Loucy (cell line): ENCODE measurements at regions not wholly inside any gene's neighbourhood (a gene's known extent, or its start where the extent isn't known, plus 50 kb on each side); places are given as distances from the start of the nearest gene placed in this dataset.

ENCODE experiments used
- H2AFZ ChIP-seq: fragments of 200-600 bp; sonication (generic); 2 replicates; pipeline ENCODE4 v1.6.0; 2016; ENCODE audit warnings: antibody characterized with exemption, mild to moderate bottlenecking, low read length, moderate library complexity
- H3F3A ChIP-seq: fragments of 200-600 bp; 2 replicates; pipeline ENCODE4 v1.6.0; 2016; ENCODE audit warnings: antibody characterized with exemption, low read depth, mild to moderate bottlenecking
- H3K27me3 ChIP-seq: fragments of 200-600 bp; sonication (generic); 2 replicates; pipeline ENCODE4 v1.6.1; 2014; ENCODE audit warnings: low read length, mild to moderate bottlenecking; ENCODE audit not compliant: insufficient read depth, poor library complexity, severe bottlenecking
- H3K36me3 ChIP-seq: fragments of 200-600 bp; sonication (generic); 2 replicates; pipeline ENCODE4 v1.6.1; 2016; ENCODE audit warnings: low read length; ENCODE audit not compliant: insufficient read depth
- H3K4me1 ChIP-seq: fragments of 200-600 bp; sonication (generic); 2 replicates; pipeline ENCODE4 v1.5.1; 2014; ENCODE audit warnings: low read length, mild to moderate bottlenecking; ENCODE audit not compliant: insufficient read depth, poor library complexity, severe bottlenecking
- H3K4me2 ChIP-seq: fragments of 200-600 bp; sonication (generic); 2 replicates; pipeline ENCODE4 v1.6.0; 2014; ENCODE audit warnings: antibody characterized with exemption, low read length, low read depth, mild to moderate bottlenecking; ENCODE audit not compliant: poor library complexity, severe bottlenecking
- H3K4me3 ChIP-seq: fragments of 200-600 bp; sonication (generic); 2 replicates; pipeline ENCODE4 v1.5.1; 2014; ENCODE audit warnings: low read length, mild to moderate bottlenecking, mixed read lengths; ENCODE audit not compliant: poor library complexity, severe bottlenecking
- H3K79me2 ChIP-seq: fragments of 200-600 bp; sonication (generic); 2 replicates; pipeline ENCODE4 v1.6.1; 2014; ENCODE audit warnings: low read length; ENCODE audit not compliant: insufficient read depth
- H3K9ac ChIP-seq: fragments of 200-600 bp; sonication (generic); 2 replicates; pipeline ENCODE4 v1.6.0; 2014; ENCODE audit warnings: mild to moderate bottlenecking, low read depth, low read length, moderate library complexity; ENCODE audit not compliant: poor library complexity, severe bottlenecking
- H3K9me2 ChIP-seq: fragments of 200-600 bp; sonication (generic); replicated peaks from 2 replicates; pipeline ENCODE4 v1.6.1; 2016; ENCODE audit warnings: low read depth, low read length, mixed read lengths
- H3K9me3 ChIP-seq: fragments of 200-600 bp; sonication (generic); 2 replicates; pipeline ENCODE4 v1.6.1; 2014; ENCODE audit warnings: mild to moderate bottlenecking, antibody characterized with exemption, low read length, low read depth; ENCODE audit not compliant: insufficient read depth
- H4K20me1 ChIP-seq: fragments of 200-600 bp; sonication (generic); 2 replicates; pipeline ENCODE4 v1.6.0; 2014; ENCODE audit warnings: antibody characterized with exemption, low read length, mild to moderate bottlenecking; ENCODE audit not compliant: insufficient read depth, poor library complexity, severe bottlenecking
- EZH2phosphoT487 ChIP-seq: fragments of 200-600 bp; IDR thresholded peaks from 2 replicates; pipeline ENCODE4 v1.6.1; 2018; ENCODE audit warnings: antibody characterized with exemption, mild to moderate bottlenecking, moderate library complexity, borderline replicate concordance
- TF ChIP-seq, protein P1 (sequence below): fragments of 200-600 bp; sonication (generic); conservative IDR thresholded peaks from 2 replicates; pipeline ENCODE4 v1.5.1; 2014; ENCODE audit warnings: mild to moderate bottlenecking, antibody characterized with exemption, low read length

DNA sequence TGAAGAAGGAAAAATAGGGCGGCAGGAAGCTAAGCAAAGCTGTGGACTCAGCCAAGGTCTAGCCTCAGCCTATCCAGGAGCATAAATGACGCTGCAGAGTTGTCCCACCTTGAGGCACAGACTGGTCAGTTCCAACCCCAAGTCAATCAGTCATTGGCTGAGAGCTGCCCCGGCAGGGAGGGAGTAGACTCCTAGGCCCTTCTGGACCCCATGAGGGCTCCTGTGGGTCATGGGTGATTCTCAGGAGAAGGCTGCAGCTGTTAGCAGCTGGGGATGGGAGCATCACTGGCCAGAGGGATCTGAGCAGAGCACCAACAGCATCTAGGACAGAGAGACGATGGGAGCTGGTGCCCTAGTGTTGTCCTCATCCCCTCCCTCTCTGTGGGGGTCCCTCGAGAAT lies 51.8 kb upstream of the ESRRB start:
- no peak overlapping the region for H3K9ac ChIP-seq
- H3K79me2 ChIP-seq: no peaks in the 10 kb centered on the region
- no peaks in the 10 kb centered on the region for H3F3A ChIP-seq
- H3K4me2 ChIP-seq: no peak overlapping the region
- no peaks in the 10 kb centered on the region for H3K9me2 ChIP-seq
- no peak overlapping the region for H3K4me3 ChIP-seq
- H3K36me3 ChIP-seq: no peaks in the 10 kb centered on the region
- TF ChIP-seq, protein P1, sequence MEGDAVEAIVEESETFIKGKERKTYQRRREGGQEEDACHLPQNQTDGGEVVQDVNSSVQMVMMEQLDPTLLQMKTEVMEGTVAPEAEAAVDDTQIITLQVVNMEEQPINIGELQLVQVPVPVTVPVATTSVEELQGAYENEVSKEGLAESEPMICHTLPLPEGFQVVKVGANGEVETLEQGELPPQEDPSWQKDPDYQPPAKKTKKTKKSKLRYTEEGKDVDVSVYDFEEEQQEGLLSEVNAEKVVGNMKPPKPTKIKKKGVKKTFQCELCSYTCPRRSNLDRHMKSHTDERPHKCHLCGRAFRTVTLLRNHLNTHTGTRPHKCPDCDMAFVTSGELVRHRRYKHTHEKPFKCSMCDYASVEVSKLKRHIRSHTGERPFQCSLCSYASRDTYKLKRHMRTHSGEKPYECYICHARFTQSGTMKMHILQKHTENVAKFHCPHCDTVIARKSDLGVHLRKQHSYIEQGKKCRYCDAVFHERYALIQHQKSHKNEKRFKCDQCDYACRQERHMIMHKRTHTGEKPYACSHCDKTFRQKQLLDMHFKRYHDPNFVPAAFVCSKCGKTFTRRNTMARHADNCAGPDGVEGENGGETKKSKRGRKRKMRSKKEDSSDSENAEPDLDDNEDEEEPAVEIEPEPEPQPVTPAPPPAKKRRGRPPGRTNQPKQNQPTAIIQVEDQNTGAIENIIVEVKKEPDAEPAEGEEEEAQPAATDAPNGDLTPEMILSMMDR: no peak
- no peak for TF ChIP-seq EZH2phosphoT487
- no peaks in the 10 kb centered on the region for H4K20me1 ChIP-seq
- no peak overlapping the region for H2AFZ ChIP-seq
- peaks cover 25% of the 10 kb centered on the region for H3K4me1 ChIP-seq
- H3K27me3 ChIP-seq: no peaks in the 10 kb centered on the region
- no peaks in the 10 kb centered on the region for H3K9me3 ChIP-seq
